ENCODE measurements at regions not wholly inside any gene's neighbourhood (a gene's known extent, or its start where the extent isn't known, plus 50 kb on each side); places are given as distances from the start of the nearest gene placed in this dataset.

DNA sequence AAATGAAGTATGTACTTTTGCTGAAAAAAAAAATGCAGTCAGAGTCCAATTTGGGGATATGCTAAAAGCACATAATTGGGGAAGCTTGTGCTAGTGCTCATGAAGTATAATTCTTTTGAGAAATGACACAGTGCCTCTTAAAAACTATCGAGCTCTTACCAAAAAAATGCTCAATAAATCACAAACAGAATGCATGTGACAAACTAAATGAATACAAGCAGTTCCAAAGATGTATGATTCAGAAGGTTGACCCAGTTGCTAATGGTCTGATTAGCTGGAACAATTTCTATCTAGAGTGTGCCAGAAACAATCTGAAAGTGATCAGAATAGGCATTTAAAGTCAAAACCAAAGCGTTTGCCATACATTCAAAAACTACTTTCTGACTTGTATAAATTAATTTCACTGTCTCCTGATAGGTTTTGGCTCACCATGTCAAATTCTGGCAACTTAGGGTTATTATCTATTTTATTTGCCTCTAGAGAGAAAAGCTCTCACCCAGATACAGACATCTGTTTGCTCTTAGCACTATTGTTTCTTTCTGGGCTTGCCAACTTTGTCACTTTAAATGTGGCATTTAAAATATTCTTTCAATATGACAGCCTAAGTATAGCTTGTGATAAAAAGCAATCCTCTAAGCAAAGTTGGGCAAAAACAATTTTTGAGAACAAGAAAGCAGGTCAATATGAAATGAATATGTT, 114.7 kb upstream of the AHR start:
- no peak for DNase-seq

DNA sequence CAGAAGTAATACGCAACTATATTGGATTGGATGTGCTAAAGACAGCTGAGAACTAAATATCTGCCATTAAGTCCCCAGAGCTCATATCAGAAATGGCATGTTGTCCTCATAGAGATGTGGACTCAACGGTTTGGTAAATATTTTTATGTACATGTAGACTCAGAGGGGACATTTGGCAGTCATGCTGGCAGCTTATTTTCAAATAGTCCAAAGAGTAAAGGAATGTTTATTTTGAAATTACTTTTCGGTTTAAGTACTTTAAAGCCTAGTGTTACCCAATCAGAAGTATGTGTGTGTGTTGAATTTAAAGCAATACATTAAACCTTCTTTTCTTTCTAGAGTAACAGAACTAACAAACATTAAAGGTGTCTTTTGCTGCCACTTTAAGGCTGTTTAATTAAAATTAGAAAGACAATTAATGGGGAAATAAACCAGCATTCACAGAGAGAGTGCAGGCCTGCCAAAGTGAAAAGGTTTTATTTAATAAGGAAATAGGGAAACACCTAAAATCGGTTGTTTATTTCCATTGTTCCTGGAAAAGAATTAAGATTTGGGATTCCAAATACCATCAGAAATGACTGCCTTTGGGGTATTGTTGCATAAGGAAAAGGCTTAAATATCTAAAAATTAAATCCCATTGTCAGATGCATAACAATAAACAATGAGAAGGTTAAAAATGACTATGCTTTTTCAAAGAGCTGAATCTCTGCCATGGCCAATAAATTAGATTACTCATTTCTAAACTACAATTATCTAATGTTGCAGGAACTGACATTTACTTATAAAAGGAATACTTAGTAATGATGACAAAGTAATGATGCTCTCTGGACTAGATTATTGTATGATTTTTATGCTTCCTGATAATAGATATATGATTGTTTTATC, 113.4 kb upstream of the AHR start:
- DNase-seq: no peak

DNA sequence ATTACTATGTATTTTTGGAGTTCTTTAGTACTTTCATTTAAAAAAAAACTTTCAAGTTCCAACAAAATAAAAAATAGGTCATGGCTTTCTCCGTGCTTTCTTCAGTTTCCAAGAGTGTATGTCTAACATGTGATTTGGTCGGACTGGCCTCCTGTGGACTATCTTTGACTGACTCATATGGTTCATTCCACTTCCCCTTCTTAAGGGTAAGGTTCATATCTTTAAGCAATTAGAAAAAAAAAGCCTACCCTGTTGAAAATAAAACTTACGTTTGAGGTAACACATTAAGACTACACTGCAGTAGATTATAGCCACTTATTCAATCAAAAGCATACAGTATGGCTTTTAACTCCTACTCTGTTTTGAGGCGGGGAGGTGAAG, 112.8 kb upstream of the AHR start:
- DNase-seq: no peak

DNA sequence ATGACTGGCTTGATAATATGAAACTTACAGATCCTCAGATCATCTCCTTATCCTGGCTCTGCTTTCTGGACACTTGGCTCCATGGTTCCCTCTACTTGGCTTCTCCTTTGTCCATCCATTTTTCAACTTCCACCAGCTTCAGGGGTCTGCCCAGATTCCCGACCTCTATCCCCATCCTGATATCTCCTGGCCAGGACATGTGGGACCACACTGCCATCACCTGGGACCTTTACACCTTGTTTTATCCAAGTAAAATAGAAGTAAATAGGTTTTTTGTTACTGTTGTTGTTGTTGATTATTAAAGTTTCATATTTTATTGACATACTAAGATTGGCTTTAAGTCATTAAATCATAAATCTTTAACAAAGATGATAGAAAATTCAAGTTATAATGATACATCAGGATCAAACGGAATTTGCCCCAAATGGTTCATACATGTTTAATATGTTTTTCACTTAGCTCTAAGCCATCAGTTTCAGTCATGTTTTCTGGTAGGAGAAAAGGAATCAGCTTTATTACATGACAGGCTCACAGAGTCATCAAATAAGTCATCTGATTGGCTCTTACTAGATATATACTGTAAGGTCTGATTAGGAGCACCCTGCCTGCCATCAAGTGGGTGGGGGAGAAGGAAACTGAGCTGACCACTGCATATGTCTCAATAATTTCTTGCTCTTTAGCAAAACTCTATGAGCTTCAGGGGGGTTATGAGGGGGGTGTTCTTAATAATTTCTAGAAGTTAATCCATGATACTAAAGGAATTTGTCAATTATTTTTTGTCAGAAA, 111.5 kb upstream of the AHR start:
- no peak for DNase-seq

DNA sequence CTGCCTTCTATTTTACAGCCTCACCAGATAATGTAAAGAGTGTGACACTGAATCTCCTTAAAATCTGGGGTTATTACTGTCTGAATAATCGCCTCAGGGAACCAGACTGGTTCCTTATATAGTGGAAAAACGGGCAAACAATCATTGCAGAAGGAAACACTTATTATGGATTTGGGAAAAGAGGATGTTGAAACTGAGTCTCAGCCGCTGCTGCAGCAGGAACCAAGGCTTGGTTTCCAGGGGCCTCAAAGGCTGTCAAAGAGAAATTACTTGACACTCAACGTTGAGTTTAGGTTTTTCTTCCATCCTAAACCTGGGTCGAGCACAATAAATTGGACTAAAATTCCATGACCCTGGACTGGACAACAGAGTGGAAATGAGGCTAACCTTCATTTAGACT, 103.8 kb upstream of the AHR start:
- DNase-seq: no peak

DNA sequence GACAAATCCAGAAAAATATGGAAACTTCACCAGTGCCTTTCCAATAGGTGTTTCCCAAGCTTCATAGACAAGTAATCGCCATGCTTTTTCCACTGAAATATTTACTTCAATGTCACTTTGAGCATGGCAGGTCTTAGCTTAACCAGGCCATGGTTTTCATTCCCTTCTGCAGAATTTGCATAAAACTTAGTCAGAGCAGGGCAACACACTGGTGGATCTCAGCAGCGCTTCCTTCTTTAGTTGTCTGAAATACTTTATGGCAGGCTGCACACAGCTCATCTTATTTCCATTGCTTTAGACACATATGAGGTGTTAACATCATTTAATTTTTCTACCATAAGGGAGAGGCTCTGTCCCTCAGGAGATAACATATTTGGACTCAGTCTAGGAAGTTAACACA, 102.9 kb upstream of the AHR start:
- DNase-seq: no peak

DNA sequence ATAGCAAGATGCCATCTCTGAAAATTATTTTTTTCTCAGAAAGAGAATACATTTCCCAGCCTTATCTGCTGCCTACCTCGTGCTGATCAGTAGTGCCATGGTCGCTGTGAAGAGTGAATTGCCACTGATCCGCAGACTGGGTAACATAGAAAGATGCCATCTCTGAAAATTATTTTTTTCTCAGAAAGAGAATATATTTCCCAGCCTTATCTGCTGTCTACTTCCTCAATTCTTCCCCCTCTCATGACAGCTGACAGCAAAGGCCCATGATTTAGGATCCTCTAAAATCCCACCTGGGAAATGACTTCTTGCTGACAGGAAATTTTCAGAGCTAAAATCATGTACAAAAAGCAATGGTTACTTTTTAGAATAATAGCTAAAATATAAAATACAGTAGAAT, 92.5 kb upstream of the AHR start:
- no peak for DNase-seq

DNA sequence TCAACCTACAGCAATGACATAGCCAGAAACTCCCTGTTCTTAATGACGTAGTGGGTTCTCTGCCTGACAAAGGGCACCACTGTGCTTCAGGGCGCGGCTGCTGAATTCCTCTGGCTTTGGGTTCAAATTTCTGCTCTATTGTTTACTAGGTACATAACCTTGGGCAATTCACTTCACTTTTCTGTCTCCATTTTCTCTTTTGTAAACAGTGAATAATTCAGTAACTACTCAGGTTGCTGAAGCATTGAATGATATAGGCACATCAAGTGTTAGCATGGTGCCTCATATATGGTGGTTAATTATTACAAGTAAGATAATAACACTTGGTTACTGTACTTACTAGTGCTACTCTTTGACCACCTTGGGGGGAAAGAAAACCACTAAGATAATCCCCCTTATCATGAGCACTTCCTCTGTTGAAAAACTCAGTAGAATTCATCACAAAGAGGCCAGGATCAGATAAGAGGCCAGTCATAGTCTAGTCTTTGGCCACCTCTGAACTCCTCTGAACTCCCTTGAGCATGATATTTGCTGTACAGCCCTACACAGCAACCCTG, 92.0 kb upstream of the AHR start:
- no peak for DNase-seq

DNA sequence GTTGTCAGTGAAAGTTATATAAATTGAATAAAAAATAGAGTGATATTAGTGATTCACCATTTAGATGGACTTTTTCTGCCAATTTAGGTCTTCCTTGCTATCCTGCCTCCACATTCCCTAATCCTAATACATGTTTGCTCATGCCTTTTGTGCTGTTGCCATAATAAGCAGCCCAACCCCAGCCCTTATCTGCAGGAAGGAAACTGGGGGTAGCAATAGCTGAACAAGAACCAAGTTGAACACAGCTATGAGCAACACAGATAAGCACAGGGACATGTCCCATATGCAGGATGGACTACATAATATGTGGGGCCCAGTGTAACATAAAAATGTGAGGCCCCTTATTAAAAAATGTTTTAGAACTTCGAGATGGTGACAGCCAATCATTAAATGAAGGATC, 91.2 kb upstream of the AHR start:
- no peak for DNase-seq

DNA sequence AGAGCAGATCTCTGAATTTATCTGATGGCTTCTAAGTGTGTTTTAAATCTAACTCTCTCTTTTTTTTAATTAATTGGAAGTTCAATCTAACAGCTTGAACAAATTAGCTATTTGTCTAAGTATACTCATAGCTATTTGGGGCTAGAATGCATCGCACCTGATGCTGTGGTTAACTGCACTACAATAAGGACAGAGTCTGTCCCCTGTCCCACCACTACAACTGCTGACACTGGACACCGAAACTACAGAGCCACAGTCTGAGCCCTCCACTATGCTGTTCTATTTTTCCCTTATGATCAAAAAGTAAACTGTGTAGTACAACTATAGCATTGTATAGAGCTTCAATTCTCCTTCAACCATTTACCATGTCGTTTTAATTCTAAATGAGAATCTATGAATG, 89.4 kb upstream of the AHR start:
- no peak for DNase-seq

DNA sequence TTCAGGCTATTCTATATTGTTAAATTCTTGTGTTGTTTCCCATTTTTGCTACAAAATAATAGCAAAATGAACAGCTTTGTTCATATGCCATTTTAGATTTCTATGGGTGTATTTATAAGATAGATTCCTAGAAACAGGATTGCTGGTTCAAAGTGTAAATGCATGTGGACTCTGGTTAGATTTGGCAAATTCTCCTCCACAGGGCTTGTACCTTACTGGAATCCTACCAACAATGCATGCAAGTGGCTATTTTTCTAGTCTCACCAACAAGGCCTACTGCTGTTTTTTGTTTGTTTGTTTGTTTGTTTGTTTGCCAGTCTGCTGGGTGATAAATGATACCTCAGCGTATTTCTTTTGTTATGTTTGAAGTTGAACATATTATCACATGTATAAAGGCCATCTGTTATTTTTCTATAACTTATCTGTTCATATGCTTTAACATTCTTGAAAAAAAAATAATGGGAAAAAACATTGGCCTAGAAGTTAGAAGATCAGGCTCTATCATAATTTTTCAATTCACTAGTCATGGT, 87.1 kb upstream of the AHR start:
- no peak for DNase-seq

DNA sequence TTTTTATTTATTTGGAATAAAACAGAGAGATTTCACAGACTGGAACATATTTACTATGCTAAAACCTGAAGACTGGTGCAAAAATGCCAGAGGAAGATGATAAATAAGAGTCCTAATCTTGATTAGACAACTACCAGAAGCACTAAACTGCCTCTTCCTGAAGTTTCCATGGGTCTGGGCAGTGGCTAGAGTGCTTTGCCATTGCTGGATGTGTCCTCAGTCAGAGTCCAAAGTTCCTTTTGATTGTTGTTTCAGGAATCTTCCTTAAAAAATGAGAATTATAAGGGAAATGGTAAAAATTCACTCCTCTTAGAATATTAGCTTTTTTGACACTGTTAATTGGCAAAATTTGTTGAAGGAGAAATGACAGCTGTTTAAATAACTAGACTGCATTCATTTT, 86.3 kb upstream of the AHR start:
- DNase-seq: no peak

DNA sequence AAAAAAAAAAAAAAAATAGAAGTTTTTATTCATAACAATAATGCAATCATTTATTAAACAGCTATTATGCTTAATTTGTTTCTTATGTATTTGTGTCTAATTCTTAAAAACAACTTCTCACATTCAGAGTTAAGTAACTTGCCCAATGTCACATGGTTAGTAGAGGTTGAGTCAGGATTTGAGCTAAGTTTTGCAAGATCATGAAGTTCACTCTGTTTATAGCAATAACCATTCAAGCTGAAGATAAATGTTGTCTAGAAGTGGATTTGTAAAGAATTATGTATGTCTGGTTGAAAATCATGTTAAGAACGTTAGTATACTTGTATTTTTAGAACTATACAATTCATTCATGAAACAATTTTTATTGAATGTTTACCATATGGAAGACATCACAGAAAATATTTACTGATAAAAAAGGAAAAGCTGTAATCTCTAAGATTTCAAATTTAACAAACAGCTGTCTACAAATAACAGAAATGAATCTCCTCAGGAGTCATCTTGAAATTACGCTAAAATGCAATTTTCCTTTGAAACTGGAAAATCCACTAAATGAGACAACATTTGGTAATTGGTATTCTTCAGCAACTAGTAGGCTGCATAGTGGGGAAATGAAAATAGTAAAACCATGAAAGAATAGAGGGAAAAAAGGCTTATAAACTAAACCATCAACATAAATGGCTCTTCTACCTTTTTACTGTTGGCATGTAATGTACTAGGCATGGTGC, 70.5 kb upstream of the AHR start:
- DNase-seq: no peak

DNA sequence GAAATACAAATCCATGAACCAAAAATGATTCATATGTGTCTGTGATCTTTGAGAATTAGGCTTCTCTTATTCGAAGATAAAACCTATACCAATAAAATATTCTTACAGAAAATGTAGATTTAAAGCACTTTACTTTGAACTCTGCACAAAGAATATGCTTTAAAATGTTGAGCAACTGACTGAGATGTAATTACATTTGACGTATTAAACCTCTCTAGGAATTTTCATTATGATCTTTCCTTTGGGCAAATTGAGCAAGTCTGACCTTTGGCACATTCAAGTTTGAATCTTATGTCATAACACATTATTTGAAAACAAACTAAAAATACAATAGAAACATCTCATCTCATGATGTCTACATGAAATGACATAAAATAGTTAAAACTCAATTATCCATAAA, 69.2 kb upstream of the AHR start:
- DNase-seq: no peak

DNA sequence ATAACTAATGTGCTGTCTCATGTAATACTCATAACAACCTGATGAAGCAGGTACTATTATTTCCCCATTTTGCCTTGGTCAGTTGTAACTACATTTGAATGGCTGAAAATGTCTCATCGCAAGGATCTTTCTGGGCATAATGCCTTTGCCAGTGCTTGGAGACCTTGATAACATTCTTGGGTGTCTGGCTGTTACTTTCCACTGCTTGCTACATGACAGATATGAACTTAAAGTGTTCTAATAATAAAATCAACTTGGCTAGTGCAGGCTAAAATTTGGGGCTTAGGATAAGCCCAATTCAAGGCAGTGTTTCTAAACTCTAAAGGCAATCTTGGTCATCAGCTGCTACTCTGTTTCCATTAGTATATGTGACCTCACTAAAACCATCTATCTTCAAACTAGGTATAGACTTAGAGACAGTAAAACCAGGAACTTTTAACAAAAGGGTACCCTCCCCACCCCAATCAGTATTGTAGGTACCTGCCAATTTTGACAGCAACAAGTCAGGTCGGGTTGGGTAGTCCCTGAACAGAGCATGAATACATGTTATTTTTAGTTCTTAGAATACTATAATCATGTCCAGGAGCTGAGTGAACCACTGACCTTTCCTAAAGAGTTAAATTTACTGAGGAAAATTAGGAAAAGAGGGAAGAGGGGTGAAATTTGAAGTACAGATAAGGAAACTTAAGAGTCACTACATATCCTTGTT, 68.2 kb upstream of the AHR start:
- no peak for DNase-seq

DNA sequence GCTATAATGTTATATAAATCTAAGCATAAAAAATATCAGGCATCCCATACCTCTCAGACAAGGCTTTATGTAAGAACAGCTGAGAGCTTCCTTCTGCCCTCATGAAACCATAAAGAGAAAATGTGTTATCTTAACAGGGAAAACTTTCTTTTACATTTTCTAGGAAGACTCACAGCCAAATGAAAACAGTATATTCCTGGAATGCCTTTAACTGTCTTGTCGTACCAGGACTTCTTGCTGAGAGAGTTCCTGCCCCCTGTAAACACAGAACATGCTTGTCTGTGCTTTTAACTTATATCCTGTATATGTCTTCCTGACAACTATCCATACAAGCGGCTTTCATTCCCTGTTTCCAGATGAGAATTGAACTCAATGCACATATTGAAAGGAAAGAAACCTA, 64.8 kb upstream of the AHR start:
- no peak for DNase-seq

DNA sequence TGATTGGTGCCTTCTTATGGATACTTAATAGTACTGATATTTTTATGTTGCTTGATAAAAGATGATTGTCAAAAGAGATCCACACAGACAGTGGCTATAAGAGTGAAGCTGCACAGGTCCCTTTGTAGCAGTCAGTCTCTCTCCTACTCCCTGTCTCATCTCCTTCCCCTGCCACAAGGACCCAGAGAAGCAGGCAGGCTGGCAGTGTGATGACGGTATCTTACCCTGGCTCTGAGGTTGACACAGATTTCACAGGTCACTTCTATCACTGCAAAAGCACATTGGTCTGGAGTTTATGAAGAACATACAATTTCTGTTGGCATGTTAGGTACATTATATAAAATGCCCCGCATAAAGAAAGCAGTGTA, 64.4 kb upstream of the AHR start:
- DNase-seq: peak in 2 of 4 experiments; percentile 1 to 5

DNA sequence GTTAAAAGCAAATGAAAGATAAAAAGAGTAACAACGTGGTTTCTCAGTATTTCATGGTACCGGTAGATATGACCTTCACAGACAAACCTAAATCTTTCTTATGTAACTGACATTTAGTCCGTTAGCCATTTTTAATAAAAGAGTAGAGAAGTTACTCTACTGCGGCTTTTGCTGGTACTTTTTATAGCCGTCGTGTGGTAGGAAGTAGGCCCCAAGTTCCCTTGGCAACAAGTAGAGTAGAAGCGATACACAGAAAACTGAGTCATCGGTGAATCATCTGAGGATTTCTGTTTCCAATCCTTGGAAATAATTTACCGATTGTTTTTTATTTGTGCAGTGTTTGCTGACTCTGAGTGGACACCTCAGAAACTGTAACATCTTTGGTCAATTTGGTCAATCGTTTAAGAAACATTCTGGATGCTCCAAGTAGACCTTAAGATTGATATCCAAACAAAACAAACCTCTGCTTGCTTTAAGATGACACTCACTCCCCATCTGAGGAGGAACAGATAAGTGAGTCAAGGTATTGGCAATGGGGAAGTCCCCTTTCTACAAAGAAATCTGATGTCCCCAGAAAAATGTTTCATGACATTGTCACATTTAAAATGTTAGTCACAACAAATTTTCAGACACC, 63.9 kb upstream of the AHR start:
- peak; percentile 4 to 24 (median 23) for DNase-seq

DNA sequence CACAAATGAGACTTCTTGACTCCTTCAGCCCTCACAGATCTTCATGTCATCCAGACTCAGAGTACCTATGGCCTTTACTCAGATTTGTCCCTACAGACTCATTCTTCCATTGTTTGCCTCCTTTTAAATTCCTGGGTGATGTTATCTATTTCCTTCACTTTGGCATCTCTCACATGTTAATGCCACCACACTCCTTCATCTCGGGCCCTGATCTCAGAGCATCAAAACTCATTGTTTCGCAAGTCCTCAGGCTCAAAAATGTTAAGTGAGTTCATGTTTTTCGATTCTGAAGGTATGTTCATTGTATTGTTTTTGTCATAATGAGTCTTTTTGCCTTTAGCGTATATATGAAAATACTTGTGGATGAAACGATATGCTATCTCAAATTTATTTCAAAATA, 62.3 kb upstream of the AHR start:
- DNase-seq: no peak

DNA sequence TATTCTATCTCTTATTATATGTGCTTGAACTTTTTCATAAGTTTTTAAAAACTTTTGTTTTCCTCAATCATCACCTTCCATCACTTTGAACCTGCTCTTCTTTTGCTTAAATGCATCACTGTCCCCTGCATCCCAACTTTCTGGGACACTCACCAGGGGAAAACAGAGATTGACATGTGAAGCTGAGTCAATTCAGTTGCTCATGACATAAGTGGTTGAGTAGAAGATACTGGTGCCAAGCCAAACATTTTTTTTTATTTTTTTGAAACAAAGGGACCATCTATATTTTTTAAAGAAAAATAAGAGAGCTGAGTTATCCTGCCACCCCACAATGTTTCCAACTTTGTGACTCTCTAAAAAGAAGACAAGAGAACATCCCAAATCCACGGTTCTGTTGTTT, 61.8 kb upstream of the AHR start:
- DNase-seq: no peak

DNA sequence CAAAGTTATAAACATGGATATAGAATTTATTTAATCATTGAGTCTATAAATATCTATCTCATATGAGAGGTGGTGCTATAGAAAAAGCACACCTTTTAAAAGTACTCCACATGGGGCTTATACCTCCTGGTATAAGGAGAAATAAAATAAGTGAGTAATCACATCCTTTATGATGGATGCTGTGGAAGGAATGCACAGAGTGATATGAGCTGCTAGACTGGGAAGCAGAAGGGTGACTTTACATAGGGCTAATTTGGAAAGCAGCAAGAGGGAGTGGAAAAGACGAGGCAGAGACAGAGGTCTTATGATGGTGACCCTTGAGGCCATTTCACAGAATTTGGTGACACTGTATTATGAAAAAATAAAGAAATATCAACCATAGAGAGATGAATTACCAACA, 59.4 kb upstream of the AHR start:
- DNase-seq: no peak
